ENCODE measurements at regions not wholly inside any gene's neighbourhood (a gene's known extent, or its start where the extent isn't known, plus 50 kb on each side); places are given as distances from the start of the nearest gene placed in this dataset.

GRCh38 chr6:14786008-14786407, 459.9 kb upstream of the JARID2 start:
- in situ Hi-C loops (cut with HindIII; ENCODE audit: low pct_unique_long_range_greater_than_20kb, low sequenced_read_pairs) = no loop called here
- DNase-seq (ENCODE audit: low read depth in 1 of 2, low spot score in 1 of 2) = no peak
- TF ChIP-seq JUND (IDR thresholded peaks at IDR 0.05; ENCODE audit: low read depth) = no peak

GRCh38 chr6:14786455-14786854, 459.4 kb upstream of the JARID2 start:
- in situ Hi-C loops (cut with HindIII; ENCODE audit: low pct_unique_long_range_greater_than_20kb, low sequenced_read_pairs) = no loop called here
- DNase-seq (ENCODE audit: low read depth in 1 of 2, low spot score in 1 of 2) = no peak
- TF ChIP-seq JUND (IDR thresholded peaks at IDR 0.05; ENCODE audit: low read depth) = no peak

- TF ChIP-seq JUND (IDR thresholded peaks at IDR 0.05; ENCODE audit: low read depth) = no peak
- in situ Hi-C loops (cut with HindIII; ENCODE audit: low pct_unique_long_range_greater_than_20kb, low sequenced_read_pairs) = no loop called here
- DNase-seq (ENCODE audit: low read depth in 1 of 2, low spot score in 1 of 2) = no peak
These were observed 458.6 kb upstream of the JARID2 start for GRCh38 chr6:14787250-14787649.

- in situ Hi-C loops (cut with HindIII; ENCODE audit: low pct_unique_long_range_greater_than_20kb, low sequenced_read_pairs) = no loop called here
- DNase-seq (ENCODE audit: low read depth in 1 of 2, low spot score in 1 of 2) = no peak
- TF ChIP-seq JUND (IDR thresholded peaks at IDR 0.05; ENCODE audit: low read depth) = no peak
These were observed 458.2 kb upstream of the JARID2 start for GRCh38 chr6:14787677-14788076.

GRCh38 chr6:14789996-14790395, 455.9 kb upstream of the JARID2 start:
- TF ChIP-seq JUND (IDR thresholded peaks at IDR 0.05; ENCODE audit: low read depth) = no peak
- in situ Hi-C loops (cut with HindIII; ENCODE audit: low pct_unique_long_range_greater_than_20kb, low sequenced_read_pairs) = no loop called here
- no peak for DNase-seq (ENCODE audit: low read depth in 1 of 2, low spot score in 1 of 2)

- in situ Hi-C loops (cut with HindIII; ENCODE audit: low pct_unique_long_range_greater_than_20kb, low sequenced_read_pairs) = no loop called here
- no peak for DNase-seq (ENCODE audit: low read depth in 1 of 2, low spot score in 1 of 2)
- TF ChIP-seq JUND (IDR thresholded peaks at IDR 0.05; ENCODE audit: low read depth) = no peak
These were observed 454.9 kb upstream of the JARID2 start for GRCh38 chr6:14790976-14791375.

GRCh38 chr6:14791526-14791925, 454.3 kb upstream of the JARID2 start:
- no peak for TF ChIP-seq JUND (IDR thresholded peaks at IDR 0.05; ENCODE audit: low read depth)
- no peak for DNase-seq (ENCODE audit: low read depth in 1 of 2, low spot score in 1 of 2)
- in situ Hi-C loops (cut with HindIII; ENCODE audit: low pct_unique_long_range_greater_than_20kb, low sequenced_read_pairs) = no loop called here

GRCh38 chr6:14792118-14792955, 453.5 kb upstream of the JARID2 start:
- no peak for TF ChIP-seq JUND (IDR thresholded peaks at IDR 0.05; ENCODE audit: low read depth)
- in situ Hi-C loops (cut with HindIII; ENCODE audit: low pct_unique_long_range_greater_than_20kb, low sequenced_read_pairs) = no loop called here
- no peak for DNase-seq (ENCODE audit: low read depth in 1 of 2, low spot score in 1 of 2)

GRCh38 chr6:14795451-14795850, 450.4 kb upstream of the JARID2 start:
- no peak for DNase-seq (ENCODE audit: low read depth in 1 of 2, low spot score in 1 of 2)
- in situ Hi-C loops (cut with HindIII; ENCODE audit: low pct_unique_long_range_greater_than_20kb, low sequenced_read_pairs) = no loop called here
- no peak for TF ChIP-seq JUND (IDR thresholded peaks at IDR 0.05; ENCODE audit: low read depth)

- DNase-seq (ENCODE audit: low read depth in 1 of 2, low spot score in 1 of 2) = peak in 1 of 2 experiments; percentile 15
- in situ Hi-C loops (cut with HindIII; ENCODE audit: low pct_unique_long_range_greater_than_20kb, low sequenced_read_pairs) = no loop called here
- TF ChIP-seq JUND (IDR thresholded peaks at IDR 0.05; ENCODE audit: low read depth) = no peak
These were observed 448.7 kb upstream of the JARID2 start for GRCh38 chr6:14796974-14797762.

GRCh38 chr6:14797875-14798593, 447.8 kb upstream of the JARID2 start:
- in situ Hi-C loops (cut with HindIII; ENCODE audit: low pct_unique_long_range_greater_than_20kb, low sequenced_read_pairs) = no loop called here
- DNase-seq (ENCODE audit: low read depth in 1 of 2, low spot score in 1 of 2) = no peak

GRCh38 chr6:14798594-14798982, 447.3 kb upstream of the JARID2 start:
- no peak for TF ChIP-seq JUND (IDR thresholded peaks at IDR 0.05; ENCODE audit: low read depth)
- in situ Hi-C loops (cut with HindIII; ENCODE audit: low pct_unique_long_range_greater_than_20kb, low sequenced_read_pairs) = no loop called here
- DNase-seq (ENCODE audit: low read depth in 1 of 2, low spot score in 1 of 2) = no peak

More at GRCh38 chr6:14797875-14798593, 447.8 kb upstream of the JARID2 start:
- no peak for TF ChIP-seq JUND (IDR thresholded peaks at IDR 0.05; ENCODE audit: low read depth)
